Effector memory CD4-positive, alpha-beta T cell (primary cell): ENCODE measurements at regions not wholly inside any gene's neighbourhood (a gene's known extent, or its start where the extent isn't known, plus 50 kb on each side); places are given as distances from the start of the nearest gene placed in this dataset.
"Not testable (repeated sequence)": the region's sequence is repeated elsewhere in the genome, so short reads cannot be mapped to it uniquely, and the experiment has no call there.

ENCODE experiments used
- DNase-seq, 3 donors: peaks; one replicate each; pipeline ENCODE4 v3.0.0-alpha.2; 2020
- H3K27ac ChIP-seq: 2 replicates; pipeline ENCODE4 v1.7.0; 2013; ENCODE audit warnings: mild to moderate bottlenecking, low read length, moderate library complexity; ENCODE audit not compliant: insufficient read depth, poor library complexity, severe bottlenecking
- H3K27me3 ChIP-seq: replicated peaks from 2 replicates; pipeline ENCODE4 v1.7.0; 2013; ENCODE audit warnings: mild to moderate bottlenecking, low read length; ENCODE audit not compliant: insufficient read depth, control insufficient read depth, poor library complexity, severe bottlenecking
- H3K36me3 ChIP-seq: 2 replicates; pipeline ENCODE4 v1.7.0; 2013; ENCODE audit warnings: mild to moderate bottlenecking, low read length, moderate library complexity; ENCODE audit not compliant: control insufficient read depth, insufficient read depth
- H3K4me1 ChIP-seq: 2 replicates; pipeline ENCODE4 v1.7.0; 2013; ENCODE audit warnings: low read length, mild to moderate bottlenecking; ENCODE audit not compliant: control insufficient read depth, insufficient read depth, poor library complexity, severe bottlenecking
- H3K4me3 ChIP-seq: 2 replicates; pipeline ENCODE4 v1.7.0; 2013; ENCODE audit warnings: low read length, low read depth, mild to moderate bottlenecking; ENCODE audit not compliant: insufficient read depth, poor library complexity, severe bottlenecking
- H3K9me3 ChIP-seq: 2 replicates; pipeline ENCODE4 v1.7.0; 2013; ENCODE audit warnings: mild to moderate bottlenecking, low read length, moderate library complexity; ENCODE audit not compliant: control insufficient read depth

- Histone ChIP-seq H3K27me3 (no peaks in the 10 kb centered on the region), H3K4me1 (no peaks in the 10 kb centered on the region), H3K36me3 (no peaks in the 10 kb centered on the region), H3K9me3 (no peaks in the 10 kb centered on the region), H3K27ac (no peak overlapping the region), H3K4me3 (no peak overlapping the region)
- DNase-seq, result no peak
Observed at GRCh38 chr17:33950061-33950460, 305.0 kb upstream of the CCL2 start.

GRCh38 chr17:33952425-33952824 lies 302.7 kb upstream of the CCL2 start:
- Histone ChIP-seq H3K4me3 (no peak overlapping the region), H3K27me3 (no peaks in the 10 kb centered on the region), H3K4me1 (no peaks in the 10 kb centered on the region), H3K27ac (no peak overlapping the region), H3K9me3 (no peaks in the 10 kb centered on the region), H3K36me3 (no peaks in the 10 kb centered on the region)
- DNase-seq, result no peak

- H3K27me3 ChIP-seq, result no peaks in the 10 kb centered on the region
- H3K36me3 ChIP-seq, result no peaks in the 10 kb centered on the region
- H3K9me3 ChIP-seq, result no peaks in the 10 kb centered on the region
- H3K27ac ChIP-seq, result no peak overlapping the region
- DNase-seq, result no peak
- H3K4me1 ChIP-seq, result no peaks in the 10 kb centered on the region
- H3K4me3 ChIP-seq, result no peak overlapping the region
Observed at GRCh38 chr17:33954597-33954996, 300.5 kb upstream of the CCL2 start.

- DNase-seq, result no peak
- Histone ChIP-seq H3K9me3 (no peaks in the 10 kb centered on the region), H3K36me3 (no peaks in the 10 kb centered on the region), H3K27me3 (no peaks in the 10 kb centered on the region), H3K27ac (no peak overlapping the region), H3K4me3 (no peak overlapping the region), H3K4me1 (no peaks in the 10 kb centered on the region)
Observed at GRCh38 chr17:33955461-33955860, 299.6 kb upstream of the CCL2 start.

GRCh38 chr17:33959098-33959497 lies 296.0 kb upstream of the CCL2 start:
- H3K4me3 ChIP-seq, H3K27me3 ChIP-seq, H3K9me3 ChIP-seq, DNase-seq, H3K27ac ChIP-seq, H3K4me1 ChIP-seq, H3K36me3 ChIP-seq: not testable (repeated sequence)

- H3K36me3 ChIP-seq, result no peaks in the 10 kb centered on the region
- no peak for DNase-seq
- H3K4me1 ChIP-seq, result no peaks in the 10 kb centered on the region
- H3K27me3 ChIP-seq, result no peaks in the 10 kb centered on the region
- H3K4me3 ChIP-seq, result no peak overlapping the region
- H3K27ac ChIP-seq, result no peak overlapping the region
- H3K9me3 ChIP-seq, result no peaks in the 10 kb centered on the region
Observed at GRCh38 chr17:33962857-33963655, 292.0 kb upstream of the CCL2 start.

- no peak overlapping the region for H3K27ac ChIP-seq
- peaks cover 4% of the 10 kb centered on the region for H3K4me1 ChIP-seq
- no peaks in the 10 kb centered on the region for H3K9me3 ChIP-seq
- no peak overlapping the region for H3K4me3 ChIP-seq
- H3K27me3 ChIP-seq, result no peaks in the 10 kb centered on the region
- no peaks in the 10 kb centered on the region for H3K36me3 ChIP-seq
- no peak for DNase-seq
Observed at GRCh38 chr17:33964344-33964979, 290.6 kb upstream of the CCL2 start.

- Histone ChIP-seq H3K9me3 (no peaks in the 10 kb centered on the region), H3K27me3 (no peaks in the 10 kb centered on the region), H3K4me1 (peaks cover 4% of the 10 kb centered on the region), H3K36me3 (no peaks in the 10 kb centered on the region), H3K27ac (no peak overlapping the region), H3K4me3 (no peak overlapping the region)
- no peak for DNase-seq
Observed at GRCh38 chr17:33966410-33967059, 288.6 kb upstream of the CCL2 start.

- Histone ChIP-seq H3K9me3 (no peaks in the 10 kb centered on the region), H3K27me3 (no peaks in the 10 kb centered on the region), H3K4me1 (peaks cover 4% of the 10 kb centered on the region)
Observed at GRCh38 chr17:33967608-33968349, 287.3 kb upstream of the CCL2 start.

More at GRCh38 chr17:33967608-33968349, 287.3 kb upstream of the CCL2 start:
- Histone ChIP-seq H3K27ac (no peak overlapping the region), H3K4me3 (no peak overlapping the region), H3K36me3 (no peaks in the 10 kb centered on the region)
- DNase-seq, result no peak
